RWPE1 (cell line): ENCODE measurements at regions not wholly inside any gene's neighbourhood (a gene's known extent, or its start where the extent isn't known, plus 50 kb on each side); places are given as distances from the start of the nearest gene placed in this dataset.
"Not testable (repeated sequence)": the region's sequence is repeated elsewhere in the genome, so short reads cannot be mapped to it uniquely, and the experiment has no call there.

Experiments used
- CTCF ChIA-PET: fragments of 350-600 bp; sonication (Branson Sonifier 250); formaldehyde crosslinking; extraction: SDS; loops from one replicate; lab custom pipeline; 2021; lab: Yijun Ruan, JAX
- POLR2A ChIA-PET: fragments of 400-600 bp; formaldehyde crosslinking; extraction: SDS; loops from one replicate; lab custom pipeline; 2020; ENCODE audit warnings: antibody characterized with exemption; ENCODE audit not compliant: low non-redundant PET; lab: Yijun Ruan, JAX
- DNase-seq: peaks from one replicate; pipeline ENCODE4 v3.0.0; 2012; ENCODE audit warnings: low spot score
- H3K27ac ChIP-seq: fragments of 450-650 bp; 2 replicates; pipeline ENCODE4 v1.5.1; 2017
- TF ChIP-seq, protein P1 (sequence below): fragments of 450-650 bp; conservative IDR thresholded peaks from 2 replicates; pipeline ENCODE4 v1.5.1; 2017; ENCODE audit warnings: low read depth, mild to moderate bottlenecking

DNA sequence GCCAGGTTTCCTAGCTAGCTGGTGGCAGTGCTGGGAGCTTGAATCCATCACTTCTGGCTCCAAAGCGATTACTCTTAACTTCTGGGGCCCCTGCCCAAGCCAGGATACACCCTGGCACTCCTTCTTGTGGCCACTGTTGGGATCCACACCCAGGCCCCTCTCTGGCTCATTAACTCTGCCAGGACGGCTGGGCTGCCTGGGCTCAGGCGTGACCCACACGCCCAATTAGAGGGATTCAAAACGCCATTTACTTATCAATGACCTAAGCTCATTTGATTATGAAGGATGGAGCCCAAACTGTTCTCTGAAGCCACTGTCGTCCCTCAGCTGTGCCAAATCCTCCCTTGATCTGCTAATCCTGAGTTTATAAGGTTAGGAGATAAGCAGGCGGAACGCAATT is 79.7 kb upstream of the BRD7 start:
- TF ChIP-seq, protein P1, sequence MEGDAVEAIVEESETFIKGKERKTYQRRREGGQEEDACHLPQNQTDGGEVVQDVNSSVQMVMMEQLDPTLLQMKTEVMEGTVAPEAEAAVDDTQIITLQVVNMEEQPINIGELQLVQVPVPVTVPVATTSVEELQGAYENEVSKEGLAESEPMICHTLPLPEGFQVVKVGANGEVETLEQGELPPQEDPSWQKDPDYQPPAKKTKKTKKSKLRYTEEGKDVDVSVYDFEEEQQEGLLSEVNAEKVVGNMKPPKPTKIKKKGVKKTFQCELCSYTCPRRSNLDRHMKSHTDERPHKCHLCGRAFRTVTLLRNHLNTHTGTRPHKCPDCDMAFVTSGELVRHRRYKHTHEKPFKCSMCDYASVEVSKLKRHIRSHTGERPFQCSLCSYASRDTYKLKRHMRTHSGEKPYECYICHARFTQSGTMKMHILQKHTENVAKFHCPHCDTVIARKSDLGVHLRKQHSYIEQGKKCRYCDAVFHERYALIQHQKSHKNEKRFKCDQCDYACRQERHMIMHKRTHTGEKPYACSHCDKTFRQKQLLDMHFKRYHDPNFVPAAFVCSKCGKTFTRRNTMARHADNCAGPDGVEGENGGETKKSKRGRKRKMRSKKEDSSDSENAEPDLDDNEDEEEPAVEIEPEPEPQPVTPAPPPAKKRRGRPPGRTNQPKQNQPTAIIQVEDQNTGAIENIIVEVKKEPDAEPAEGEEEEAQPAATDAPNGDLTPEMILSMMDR, result no peak
- H3K27ac ChIP-seq, result no peak overlapping the region
- ChIA-PET POLR2A (no interaction called here), CTCF (no interaction called here)
- peak; percentile 26 for DNase-seq

DNA sequence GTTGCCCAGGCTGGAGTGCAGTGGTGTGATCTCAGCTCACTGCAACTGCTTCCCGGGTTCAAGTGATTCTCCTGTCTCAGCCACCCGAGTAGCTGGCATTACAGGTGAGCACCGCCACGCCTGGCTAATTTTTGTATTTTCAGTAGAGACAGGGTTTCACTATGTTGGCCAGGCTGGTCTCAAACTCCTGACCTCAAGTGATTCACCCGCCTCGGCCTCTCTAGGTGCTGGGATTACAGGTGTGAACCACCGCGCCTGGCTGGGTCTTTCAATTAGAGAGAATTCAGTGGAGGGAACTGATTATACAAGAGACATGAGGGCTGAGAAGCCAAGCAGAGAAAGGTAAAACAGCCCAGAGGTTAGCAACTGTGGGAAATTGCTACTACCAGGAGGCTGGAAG is 78.6 kb upstream of the BRD7 start:
- DNase-seq, H3K27ac ChIP-seq, POLR2A ChIA-PET, CTCF ChIA-PET: not testable (repeated sequence)

DNA sequence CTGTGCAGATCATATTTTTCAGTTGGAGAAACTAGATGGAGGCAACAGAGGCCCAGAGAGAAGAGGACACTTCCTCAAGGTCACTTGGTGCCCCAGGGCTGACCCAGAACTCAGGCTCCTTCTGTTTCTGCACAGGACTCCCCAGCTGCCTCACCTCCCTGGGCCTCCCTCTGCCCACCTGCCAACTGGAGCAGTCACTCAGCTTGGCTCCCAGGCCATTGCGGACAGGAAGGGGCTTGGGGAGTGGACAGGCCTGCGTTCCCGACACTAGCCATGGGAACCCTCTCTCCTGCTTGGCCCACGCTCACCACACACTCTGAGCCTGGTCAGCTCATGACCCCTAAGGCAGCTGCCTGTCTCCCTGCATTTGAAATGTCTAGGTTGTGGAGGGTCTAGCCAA is 78.1 kb upstream of the BRD7 start:
- TF ChIP-seq, protein P1, result no peak
- no peak for DNase-seq
- POLR2A ChIA-PET, result no interaction called here
- no peak overlapping the region for H3K27ac ChIP-seq
- CTCF ChIA-PET, result no interaction called here

DNA sequence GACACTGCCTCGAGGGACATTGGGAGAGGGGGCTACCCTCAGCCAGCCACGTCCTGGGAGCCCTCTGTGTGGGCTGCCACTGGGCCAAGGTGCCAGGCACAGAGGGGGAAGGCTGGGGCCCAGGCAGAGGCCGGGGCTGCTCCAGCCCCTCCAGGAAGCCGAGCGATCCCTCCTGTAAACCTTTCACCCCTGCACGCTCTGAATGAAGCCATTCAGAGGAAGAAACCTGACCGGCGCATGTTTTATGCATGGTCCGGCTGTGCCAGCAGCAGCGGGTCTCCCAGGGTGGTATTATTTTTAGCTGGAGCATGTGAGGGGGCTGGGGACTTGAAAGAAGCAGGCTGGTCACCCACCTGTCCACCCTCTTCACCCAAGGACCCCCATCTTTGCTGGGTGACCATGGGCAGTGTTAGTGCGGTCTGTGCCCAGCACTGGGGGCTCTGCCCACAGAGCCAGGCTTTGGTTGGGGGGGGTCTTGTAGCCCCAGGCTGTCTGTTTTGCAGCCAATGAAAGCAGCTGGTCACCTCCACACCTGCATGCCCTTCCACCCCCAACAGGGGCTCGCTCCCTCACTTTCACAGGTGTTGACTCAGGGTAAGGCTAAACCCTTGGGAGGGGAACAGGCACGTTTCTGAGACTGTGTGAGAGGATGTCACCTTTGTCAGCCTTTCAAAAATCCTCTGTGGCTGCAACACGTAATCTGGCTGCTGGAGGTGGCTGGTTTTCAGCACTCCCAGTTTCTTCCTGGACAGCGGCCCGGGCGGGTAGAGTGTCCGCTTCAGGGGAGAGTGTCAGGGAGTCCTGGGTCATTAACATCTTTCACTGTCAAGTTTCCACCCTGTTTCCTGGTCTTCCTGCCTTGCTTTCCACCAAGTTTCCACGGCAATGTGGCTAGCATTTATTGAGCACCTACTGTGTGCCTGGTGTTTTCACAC is 77.1 kb upstream of the BRD7 start:
- TF ChIP-seq, protein P1, result no peak
- ChIA-PET CTCF (no interaction called here), POLR2A (no interaction called here)
- no peak overlapping the region for H3K27ac ChIP-seq
- no peak for DNase-seq

DNA sequence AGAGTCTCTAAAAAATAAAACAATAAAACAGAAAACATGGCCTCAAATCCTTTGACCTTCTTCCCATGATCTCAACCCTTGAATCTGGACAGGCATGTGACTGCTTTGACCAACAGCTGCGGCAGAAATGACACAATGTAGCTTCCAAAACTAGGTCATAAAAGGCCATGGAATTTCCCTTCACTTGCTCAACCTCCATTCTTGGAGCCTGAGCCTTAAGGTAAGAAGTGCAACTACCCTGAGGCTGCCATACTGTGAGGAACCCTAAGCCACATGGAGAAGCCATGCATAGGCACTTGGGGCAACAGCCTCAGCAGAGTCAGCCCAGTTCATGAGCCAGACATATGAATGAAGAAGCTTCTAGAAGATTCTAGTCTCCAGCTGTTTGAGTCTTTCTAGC is 75.7 kb upstream of the BRD7 start:
- POLR2A ChIA-PET, result no interaction called here
- TF ChIP-seq, protein P1, result no peak
- no peak for DNase-seq
- H3K27ac ChIP-seq, result no peak overlapping the region
- CTCF ChIA-PET, result no interaction called here

DNA sequence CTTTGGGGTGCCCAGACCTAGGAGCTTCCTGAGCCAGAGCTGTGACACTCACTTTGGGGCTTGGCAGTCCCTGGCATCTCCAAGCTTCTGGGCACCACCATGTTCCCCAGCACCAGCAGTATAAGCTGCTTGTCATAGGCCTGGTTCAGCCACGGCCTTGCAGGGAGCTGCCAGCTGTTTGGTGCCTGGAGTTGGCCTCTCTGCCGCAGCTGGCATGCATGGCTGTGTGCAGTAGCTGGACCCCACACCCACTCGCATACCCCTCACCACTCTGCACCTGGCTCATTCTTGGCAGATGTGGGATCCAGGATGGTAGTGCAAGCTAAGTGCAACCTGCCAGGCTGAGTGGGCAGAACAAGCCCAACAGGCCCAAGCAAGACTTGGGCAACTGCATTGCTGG is 73.4 kb upstream of the BRD7 start:
- TF ChIP-seq, protein P1, result no peak
- no peak overlapping the region for H3K27ac ChIP-seq
- ChIA-PET POLR2A (no interaction called here), CTCF (interaction anchor here (0.6 kb wide), 1 partner anchor 464 kb away, joined by 3 read pairs; no protein-coding TSS in a partner anchor)
- no peak for DNase-seq
